Aorta (tissue), 5 donors: ENCODE measurements at regions not wholly inside any gene's neighbourhood (a gene's known extent, or its start where the extent isn't known, plus 50 kb on each side); places are given as distances from the start of the nearest gene placed in this dataset.
A peak's percentile ranks its signal among the peaks of the same experiment; 100 is the strongest.

Source experiments
- ATAC-seq: fragments of 200-7000 bp; cut with Tn5 transposase; one replicate; pipeline ENCODE4 v1.9.1; 2022; ENCODE audit warnings: moderate library complexity; ENCODE audit not compliant: low FRiP score
- DNase-seq, 2 donors: peaks; one replicate each; pipeline ENCODE4 v3.0.0-alpha.2; 2020
- H3K27ac ChIP-seq, 2 donors: one replicate each; pipeline ENCODE4 v1.5.1; 2013; ENCODE audit warnings: low read length in 2 of 2, mild to moderate bottlenecking in 2 of 2, moderate library complexity in 2 of 2, control low read depth in 1 of 2, inconsistent platforms in 1 of 2, low read depth in 1 of 2
- H3K27me3 ChIP-seq, 2 donors: one replicate each; pipeline ENCODE4 v1.6.1; 2013; ENCODE audit warnings: control low read depth in 1 of 2, low read length in 1 of 2, mild to moderate bottlenecking in 1 of 2, moderate library complexity in 1 of 2; ENCODE audit not compliant: insufficient read depth in 2 of 2, control insufficient read depth in 1 of 2
- H3K36me3 ChIP-seq, 2 donors: one replicate each; pipeline ENCODE4 v1.6.1; 2013; ENCODE audit warnings: control low read depth in 1 of 2, low read length in 1 of 2, mild to moderate bottlenecking in 1 of 2; ENCODE audit not compliant: insufficient read depth in 2 of 2, control insufficient read depth in 1 of 2
- H3K4me1 ChIP-seq, 2 donors: one replicate each; pipeline ENCODE4 v1.6.1; 2013; ENCODE audit warnings: low read length in 2 of 2, control low read depth in 1 of 2, mild to moderate bottlenecking in 1 of 2, moderate library complexity in 1 of 2; ENCODE audit not compliant: insufficient read depth in 2 of 2, control insufficient read depth in 1 of 2
- H3K4me3 ChIP-seq, 2 donors: one replicate each; pipeline ENCODE4 v1.5.1; 2013; ENCODE audit warnings: low read length in 2 of 2, control low read depth in 1 of 2, mild to moderate bottlenecking in 1 of 2
- H3K9me3 ChIP-seq: one replicate; pipeline ENCODE4 v1.6.1; 2013; ENCODE audit warnings: mild to moderate bottlenecking, low read length; ENCODE audit not compliant: control insufficient read depth
- WGBS, 2 donors: extraction: QIAGEN DNeasy Blood & Tissue Kit; methylation state at CpG; one replicate each; pipeline ENCODE4 v1.1.7; 2013; 5-methylcytosine and 5-hydroxymethylcytosine counted together
- intact Hi-C, 2 donors: fragments of 100-400 bp; cut with DNase I; formaldehyde crosslinking; loops; one replicate each; pipeline versions ENCODE4 v1.14.2 to v1.15.0; 2022
- donor health status: healthy with polysubstance abuse.
- donor health status: Bipolar disorder and iron deficiency.
- donor health status: DM: no; HTN: no; CAD: no.
- donor health status: DM: no; HTN: no; CAD: no.
- donor health status: DM: yes; HTN: yes; CAD: no.

DNA sequence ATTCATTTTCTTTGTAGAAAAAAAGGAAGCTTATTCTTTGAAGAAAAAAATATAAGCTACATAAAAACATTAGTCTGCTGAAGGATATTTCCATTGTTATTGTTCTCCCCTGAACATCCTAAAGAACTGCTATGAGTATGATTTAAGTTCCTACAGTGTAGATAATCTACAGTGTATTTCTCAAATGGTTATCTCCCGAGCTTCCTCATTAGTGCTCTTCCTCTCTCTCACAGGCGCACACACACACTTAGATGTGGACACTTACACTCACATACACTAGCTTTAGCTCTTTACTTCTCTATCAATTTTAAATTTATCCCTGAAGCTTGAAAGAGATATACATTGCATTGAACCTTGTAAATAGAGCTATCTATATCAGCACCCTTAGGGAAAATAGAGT, 681.0 kb downstream of the KCNJ3 start:
- Histone ChIP-seq H3K27ac (no peak overlapping the region), H3K36me3 (no peaks in the 10 kb centered on the region), H3K4me3 (no peak overlapping the region), H3K9me3 (no peaks in the 10 kb centered on the region), H3K4me1 (no peaks in the 10 kb centered on the region), H3K27me3 (no peaks in the 10 kb centered on the region)
- WGBS, 2 donors = 71 to 85% methylated on average over 2 of the region's 2 CpGs
- ATAC-seq = no peak
- DNase-seq = no peak
- intact Hi-C loops = loop anchor here in 1 of 2 donors (10.0 kb wide), 1 partner anchor 1815 kb away; no protein-coding TSS in a partner anchor

DNA sequence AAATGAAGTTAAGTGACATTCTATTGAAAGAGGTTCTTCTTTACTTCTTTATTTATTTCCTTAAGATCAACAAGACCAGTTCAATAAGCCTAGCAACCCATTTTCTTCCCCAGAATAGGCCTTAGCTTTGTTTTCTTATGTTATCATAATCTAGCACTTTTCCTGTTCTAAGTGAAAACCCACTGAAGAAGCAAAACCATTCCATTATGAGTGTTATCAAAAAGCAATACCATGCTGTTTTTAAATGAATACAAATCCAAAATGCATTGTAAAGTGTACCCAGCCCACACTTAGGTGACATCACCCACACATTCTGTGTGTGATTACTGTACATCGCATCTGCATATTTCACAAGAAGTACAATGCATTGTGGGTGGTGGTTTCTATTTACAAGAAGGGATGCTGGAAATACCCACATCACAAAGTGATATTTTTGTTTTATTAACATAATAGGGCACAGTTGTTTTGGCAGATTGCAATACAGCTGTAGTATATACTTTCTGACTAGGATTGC, 679.5 kb downstream of the KCNJ3 start:
- no peak overlapping the region for H3K27ac ChIP-seq
- H3K4me3 ChIP-seq = no peak overlapping the region
- no peaks in the 10 kb centered on the region for H3K27me3 ChIP-seq
- H3K36me3 ChIP-seq = no peaks in the 10 kb centered on the region
- WGBS, 2 donors = 56 to 76% methylated on average over 1 of the region's 1 CpG
- no peaks in the 10 kb centered on the region for H3K4me1 ChIP-seq
- intact Hi-C loops = loop anchor here in 1 of 2 donors (10.0 kb wide), 1 partner anchor 1817 kb away; no protein-coding TSS in a partner anchor
- DNase-seq (no peak), ATAC-seq (no peak)
- H3K9me3 ChIP-seq = no peaks in the 10 kb centered on the region

DNA sequence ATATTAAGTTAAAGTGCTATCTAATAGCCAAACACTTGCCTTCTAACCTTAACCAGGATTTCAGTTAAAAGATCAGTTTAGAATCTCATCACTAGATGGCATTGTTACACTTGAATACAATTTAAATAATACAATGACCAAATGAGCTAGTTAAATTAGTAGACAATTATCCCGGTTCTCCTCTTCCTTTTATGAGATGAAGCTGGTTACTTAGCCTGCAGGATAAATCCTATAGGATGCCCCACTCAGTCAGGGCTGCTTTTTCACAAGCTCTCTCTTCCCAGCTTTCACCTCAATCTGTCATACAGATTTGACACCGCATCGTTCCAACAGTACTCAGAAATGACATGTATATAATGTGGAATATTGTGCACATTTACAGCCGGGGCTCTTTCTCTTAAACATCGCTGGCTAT, 678.8 kb downstream of the KCNJ3 start:
- 43 to 49% methylated on average over 5 of the region's 5 CpGs for WGBS, 2 donors
- Histone ChIP-seq H3K36me3 (no peaks in the 10 kb centered on the region), H3K4me3 (no peak overlapping the region), H3K9me3 (no peaks in the 10 kb centered on the region), H3K27me3 (no peaks in the 10 kb centered on the region), H3K27ac (no peak overlapping the region), H3K4me1 (no peaks in the 10 kb centered on the region)
- DNase-seq (no peak), ATAC-seq (no peak)
- intact Hi-C loops = loop anchor here in 1 of 2 donors (10.0 kb wide), 1 partner anchor 1818 kb away; no protein-coding TSS in a partner anchor

DNA sequence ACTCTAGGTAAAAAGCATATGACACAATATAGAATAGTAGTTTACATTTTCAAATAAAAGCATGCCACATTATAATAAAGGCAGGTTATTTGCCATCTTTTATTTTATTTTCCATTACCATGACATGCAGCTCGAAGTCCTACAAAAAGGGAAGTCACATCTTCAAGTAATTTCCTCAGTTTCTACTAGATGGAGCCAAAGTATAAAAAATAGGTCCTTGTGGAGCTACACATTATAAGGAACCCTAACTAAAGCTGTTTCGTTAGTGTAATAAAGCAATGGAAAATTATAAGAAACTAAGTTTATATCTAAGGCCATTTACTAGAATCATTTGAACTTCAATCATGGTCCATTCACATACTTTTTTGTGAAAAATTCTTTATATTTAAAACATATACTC, 674.5 kb downstream of the KCNJ3 start:
- Histone ChIP-seq H3K27me3 (no peaks in the 10 kb centered on the region), H3K27ac (no peak overlapping the region), H3K4me1 (no peaks in the 10 kb centered on the region), H3K4me3 (no peak overlapping the region), H3K9me3 (no peaks in the 10 kb centered on the region), H3K36me3 (no peaks in the 10 kb centered on the region)
- 18 to 25% methylated on average over 2 of the region's 2 CpGs for WGBS, 2 donors
- intact Hi-C loops = loop anchor here in 1 of 2 donors (10.0 kb wide), 1 partner anchor 1822 kb away; no protein-coding TSS in a partner anchor
- ATAC-seq (no peak), DNase-seq (no peak)

DNA sequence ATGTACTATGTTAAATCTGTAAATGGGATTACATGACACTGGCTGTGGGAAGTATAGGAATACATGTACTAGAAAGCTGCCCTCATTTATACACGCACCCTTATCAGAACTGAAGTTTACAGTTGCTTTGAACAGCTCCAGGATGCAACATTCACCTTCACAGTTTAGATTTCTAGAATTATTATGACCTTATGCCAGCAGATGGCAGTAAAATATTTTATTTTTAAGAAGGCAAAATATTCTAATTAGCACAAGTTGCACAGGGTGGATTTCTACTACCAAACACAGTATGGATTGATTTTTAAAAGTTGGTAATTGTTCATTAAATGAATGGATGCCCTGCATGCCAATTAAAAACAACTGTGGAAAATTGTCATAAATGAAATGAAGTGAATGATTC, 670.4 kb downstream of the KCNJ3 start:
- Histone ChIP-seq H3K4me1 (no peaks in the 10 kb centered on the region), H3K27ac (no peak overlapping the region), H3K36me3 (no peaks in the 10 kb centered on the region), H3K4me3 (no peak overlapping the region), H3K9me3 (no peaks in the 10 kb centered on the region), H3K27me3 (no peaks in the 10 kb centered on the region)
- no peak for DNase-seq
- intact Hi-C loops = no loop called here
- ATAC-seq = no peak
- 20 to 32% methylated on average over 1 of the region's 1 CpG for WGBS, 2 donors

DNA sequence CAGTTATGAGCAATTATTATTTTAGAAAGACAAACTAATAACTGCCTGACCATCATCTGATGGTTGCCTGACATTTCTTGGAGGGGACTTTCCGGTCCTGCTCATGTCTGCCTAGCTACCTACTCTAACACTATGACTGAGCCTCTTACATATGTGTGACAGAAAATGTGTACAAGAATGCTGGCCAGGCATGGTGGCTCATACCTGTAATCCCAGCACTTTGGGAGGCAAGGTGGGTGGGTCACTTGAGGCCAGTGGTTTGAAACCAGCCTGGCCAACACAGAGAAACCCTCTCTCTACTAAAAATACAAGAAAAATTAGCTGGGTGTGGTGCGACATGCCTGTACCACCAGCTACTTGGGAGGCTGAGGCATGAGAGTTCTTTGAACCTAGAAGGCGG, 666.3 kb downstream of the KCNJ3 start:
- Histone ChIP-seq H3K27me3 (no peaks in the 10 kb centered on the region), H3K4me1 (no peaks in the 10 kb centered on the region), H3K27ac (no peak overlapping the region), H3K4me3 (no peak overlapping the region), H3K9me3 (no peaks in the 10 kb centered on the region), H3K36me3 (no peaks in the 10 kb centered on the region)
- WGBS, 2 donors = 91 to 96% methylated on average over 3 of the region's 3 CpGs
- DNase-seq = no peak
- no peak for ATAC-seq
- intact Hi-C loops = no loop called here

DNA sequence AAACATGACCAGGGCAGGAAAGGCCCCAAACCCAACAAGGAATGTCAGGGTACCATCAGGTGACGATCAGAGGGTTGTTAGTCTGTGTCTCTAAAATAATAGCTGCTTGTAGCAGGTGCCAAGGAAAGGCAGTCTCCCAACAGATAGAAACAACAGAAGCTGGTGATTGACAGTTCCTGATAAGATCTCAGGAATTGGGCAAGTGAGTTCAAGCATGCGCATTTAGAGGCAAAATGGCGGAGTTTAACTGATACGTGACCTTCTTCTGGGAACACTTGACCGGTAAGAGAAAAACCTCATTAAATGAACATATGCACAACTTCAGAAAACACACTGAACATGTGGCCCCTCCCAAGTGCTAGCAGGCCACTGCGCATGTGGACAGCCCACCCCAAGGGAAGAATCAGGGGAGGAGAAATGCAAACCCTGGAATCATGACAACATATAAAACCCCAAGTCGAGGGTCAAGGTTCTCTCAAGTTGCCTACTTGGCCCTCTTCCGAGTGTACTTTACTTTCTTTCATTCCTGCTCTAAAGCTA, 664.9 kb downstream of the KCNJ3 start:
- 83 to 86% methylated on average over 8 of the region's 8 CpGs for WGBS, 2 donors
- H3K27me3 ChIP-seq = no peaks in the 10 kb centered on the region
- H3K4me3 ChIP-seq = no peak overlapping the region
- no peak overlapping the region for H3K27ac ChIP-seq
- ATAC-seq (no peak), DNase-seq (peak in 1 of 2 donors; percentile 37)
- intact Hi-C loops = no loop called here
- H3K9me3 ChIP-seq = peaks cover 1% of the 10 kb centered on the region
- H3K4me1 ChIP-seq = no peaks in the 10 kb centered on the region
- H3K36me3 ChIP-seq = no peaks in the 10 kb centered on the region

DNA sequence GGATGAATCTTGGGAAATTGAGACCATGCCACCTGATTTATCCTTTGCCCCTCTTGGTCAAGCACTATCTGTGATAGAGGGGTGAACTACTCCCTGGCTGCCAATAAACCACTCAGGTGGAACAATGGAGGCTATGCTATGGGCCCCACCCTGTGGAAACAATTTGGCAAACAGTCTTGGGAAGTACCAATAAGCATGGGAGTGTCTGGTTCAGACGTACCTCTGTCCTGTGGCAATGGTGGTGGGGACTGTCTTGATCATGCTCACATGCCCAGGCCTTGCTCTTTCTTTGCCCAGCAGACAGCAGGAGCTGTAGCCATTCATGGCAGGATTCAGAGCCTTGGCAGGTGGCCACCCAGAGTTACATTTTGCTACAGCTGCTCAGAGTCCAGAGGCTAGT, 658.7 kb downstream of the KCNJ3 start:
- no peak overlapping the region for H3K27ac ChIP-seq
- WGBS, 2 donors = 61 to 82% methylated on average over 1 of the region's 1 CpG
- no peak overlapping the region for H3K4me3 ChIP-seq
- DNase-seq (no peak), ATAC-seq (peak; percentile 50)
- H3K9me3 ChIP-seq = peaks cover 7% of the 10 kb centered on the region
- H3K36me3 ChIP-seq = no peaks in the 10 kb centered on the region
- H3K4me1 ChIP-seq = no peaks in the 10 kb centered on the region
- no peaks in the 10 kb centered on the region for H3K27me3 ChIP-seq
- intact Hi-C loops = no loop called here

DNA sequence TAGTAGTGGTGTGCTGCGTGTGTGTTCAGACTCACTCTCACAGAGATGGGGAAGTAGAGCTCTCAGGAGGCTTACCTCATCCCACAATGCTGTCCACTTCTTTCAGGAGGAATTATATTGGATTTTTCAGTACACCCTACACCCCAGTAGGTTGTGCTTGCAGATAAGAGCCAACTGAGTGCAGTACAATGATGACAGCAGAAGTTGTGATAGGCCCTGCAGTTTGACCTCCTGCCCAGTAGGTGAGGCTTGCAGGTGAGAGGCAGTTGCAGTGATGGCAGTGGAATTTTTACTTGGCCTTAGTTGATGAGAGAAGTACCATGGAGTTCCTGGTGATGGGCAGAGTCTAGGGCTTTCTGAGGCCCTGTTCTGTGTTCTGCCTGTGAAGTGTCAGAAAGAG, 657.8 kb downstream of the KCNJ3 start:
- Histone ChIP-seq H3K4me1 (no peaks in the 10 kb centered on the region), H3K27me3 (no peaks in the 10 kb centered on the region)
- ATAC-seq = no peak

More for the DNA sequence above, 657.8 kb downstream of the KCNJ3 start:
- Histone ChIP-seq H3K27ac (no peak overlapping the region), H3K4me3 (no peak overlapping the region), H3K9me3 (peaks cover 7% of the 10 kb centered on the region), H3K36me3 (no peaks in the 10 kb centered on the region)
- intact Hi-C loops = no loop called here
- 78 to 93% methylated on average over 1 of the region's 1 CpG for WGBS, 2 donors
- DNase-seq = no peak
